ENCODE measurements at regions not wholly inside any gene's neighbourhood (a gene's known extent, or its start where the extent isn't known, plus 50 kb on each side); places are given as distances from the start of the nearest gene placed in this dataset.

DNA sequence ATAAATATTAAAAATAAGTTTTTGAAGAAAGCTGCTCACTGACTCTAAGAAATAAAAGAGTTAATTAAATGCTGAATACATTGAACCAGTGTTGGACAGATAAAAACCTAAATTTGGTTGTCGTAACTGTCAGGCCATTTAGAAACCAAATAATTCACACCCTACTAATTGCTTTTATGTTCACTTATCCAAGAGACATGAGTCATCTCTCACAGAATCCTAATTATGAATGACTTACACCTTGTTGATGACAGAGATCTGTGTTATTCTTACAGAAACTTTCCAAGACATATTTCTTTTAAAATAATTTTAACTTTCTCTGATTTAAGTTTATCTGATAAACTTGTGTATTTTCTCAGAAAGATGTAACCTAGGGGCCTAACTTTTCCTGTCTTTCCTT lies 250.7 kb downstream of the IKZF2 start:
- TF ChIP-seq, protein P1, sequence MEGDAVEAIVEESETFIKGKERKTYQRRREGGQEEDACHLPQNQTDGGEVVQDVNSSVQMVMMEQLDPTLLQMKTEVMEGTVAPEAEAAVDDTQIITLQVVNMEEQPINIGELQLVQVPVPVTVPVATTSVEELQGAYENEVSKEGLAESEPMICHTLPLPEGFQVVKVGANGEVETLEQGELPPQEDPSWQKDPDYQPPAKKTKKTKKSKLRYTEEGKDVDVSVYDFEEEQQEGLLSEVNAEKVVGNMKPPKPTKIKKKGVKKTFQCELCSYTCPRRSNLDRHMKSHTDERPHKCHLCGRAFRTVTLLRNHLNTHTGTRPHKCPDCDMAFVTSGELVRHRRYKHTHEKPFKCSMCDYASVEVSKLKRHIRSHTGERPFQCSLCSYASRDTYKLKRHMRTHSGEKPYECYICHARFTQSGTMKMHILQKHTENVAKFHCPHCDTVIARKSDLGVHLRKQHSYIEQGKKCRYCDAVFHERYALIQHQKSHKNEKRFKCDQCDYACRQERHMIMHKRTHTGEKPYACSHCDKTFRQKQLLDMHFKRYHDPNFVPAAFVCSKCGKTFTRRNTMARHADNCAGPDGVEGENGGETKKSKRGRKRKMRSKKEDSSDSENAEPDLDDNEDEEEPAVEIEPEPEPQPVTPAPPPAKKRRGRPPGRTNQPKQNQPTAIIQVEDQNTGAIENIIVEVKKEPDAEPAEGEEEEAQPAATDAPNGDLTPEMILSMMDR (IDR thresholded peaks at IDR 0.05) = no peak
- TF ChIP-seq POLR2A (IDR thresholded peaks at IDR 0.05) = no peak
